Panc1 (cell line): ENCODE measurements at regions not wholly inside any gene's neighbourhood (a gene's known extent, or its start where the extent isn't known, plus 50 kb on each side); places are given as distances from the start of the nearest gene placed in this dataset.

Experiments used
- CTCF ChIP-seq: fragments of 450-650 bp; IDR thresholded peaks from 2 replicates; pipeline ENCODE4 v1.5.1; 2017; ENCODE audit warnings: mild to moderate bottlenecking
- POLR2AphosphoS5 ChIP-seq: IDR thresholded peaks from 2 replicates; pipeline ENCODE4 v1.6.1; 2012; ENCODE audit warnings: mild to moderate bottlenecking, low read depth, low read length, moderate library complexity
- SIN3A ChIP-seq: IDR thresholded peaks from 2 replicates; pipeline ENCODE4 v1.6.1; 2012; ENCODE audit warnings: low read depth, mild to moderate bottlenecking, low read length, moderate library complexity, borderline replicate concordance; ENCODE audit not compliant: insufficient read depth
- TCF7L2 ChIP-seq: IDR thresholded peaks from 2 replicates; pipeline ENCODE4 v1.6.1; 2011; ENCODE audit warnings: mild to moderate bottlenecking, low read depth, low read length, inconsistent platforms
- TF ChIP-seq, protein P1 (sequence below), 2 experiments: IDR thresholded peaks; 2 replicates each; pipeline ENCODE4 v1.6.1; 2011 to 2012; ENCODE audit warnings: low read depth in 2 of 2, control low read depth in 1 of 2, low read length in 1 of 2, mild to moderate bottlenecking in 1 of 2, moderate library complexity in 1 of 2; ENCODE audit not compliant: insufficient read depth in 1 of 2

DNA sequence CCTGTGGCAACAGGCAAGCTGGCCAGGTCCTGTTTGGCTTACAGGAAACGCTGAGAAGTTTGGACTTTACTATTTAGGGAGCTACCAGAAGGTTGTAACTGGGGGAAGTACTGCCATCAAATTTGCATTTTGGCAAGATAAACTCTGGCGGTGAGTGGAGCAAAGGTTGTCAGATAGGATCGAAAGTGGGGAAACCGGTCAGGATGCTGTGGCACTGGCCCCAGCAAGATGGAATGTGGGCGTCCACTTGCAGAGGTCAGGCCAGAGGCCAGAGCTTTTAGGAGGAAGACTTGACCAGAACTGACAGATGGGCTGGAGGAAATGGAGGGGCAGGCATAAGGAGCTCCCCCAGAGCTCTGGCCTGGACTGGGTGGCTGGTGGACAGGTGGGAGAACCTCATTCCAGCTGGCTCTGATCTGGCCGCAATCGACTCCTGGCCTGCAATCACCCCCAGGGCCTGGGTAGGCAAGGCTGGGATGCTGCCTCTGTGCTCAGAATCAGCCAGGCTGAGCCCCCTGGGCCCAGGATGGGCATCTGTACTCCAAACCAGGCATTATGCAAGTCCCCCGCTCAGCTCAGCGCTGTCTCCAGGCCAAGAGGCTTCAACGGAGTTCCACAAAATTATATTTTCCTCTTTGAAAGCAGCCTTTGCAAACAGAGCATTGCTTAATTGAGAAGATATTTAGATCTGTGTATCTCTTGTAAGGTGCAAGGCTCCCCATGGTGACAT lies 178.3 kb upstream of the NECTIN1 start:
- TF ChIP-seq, protein P1, sequence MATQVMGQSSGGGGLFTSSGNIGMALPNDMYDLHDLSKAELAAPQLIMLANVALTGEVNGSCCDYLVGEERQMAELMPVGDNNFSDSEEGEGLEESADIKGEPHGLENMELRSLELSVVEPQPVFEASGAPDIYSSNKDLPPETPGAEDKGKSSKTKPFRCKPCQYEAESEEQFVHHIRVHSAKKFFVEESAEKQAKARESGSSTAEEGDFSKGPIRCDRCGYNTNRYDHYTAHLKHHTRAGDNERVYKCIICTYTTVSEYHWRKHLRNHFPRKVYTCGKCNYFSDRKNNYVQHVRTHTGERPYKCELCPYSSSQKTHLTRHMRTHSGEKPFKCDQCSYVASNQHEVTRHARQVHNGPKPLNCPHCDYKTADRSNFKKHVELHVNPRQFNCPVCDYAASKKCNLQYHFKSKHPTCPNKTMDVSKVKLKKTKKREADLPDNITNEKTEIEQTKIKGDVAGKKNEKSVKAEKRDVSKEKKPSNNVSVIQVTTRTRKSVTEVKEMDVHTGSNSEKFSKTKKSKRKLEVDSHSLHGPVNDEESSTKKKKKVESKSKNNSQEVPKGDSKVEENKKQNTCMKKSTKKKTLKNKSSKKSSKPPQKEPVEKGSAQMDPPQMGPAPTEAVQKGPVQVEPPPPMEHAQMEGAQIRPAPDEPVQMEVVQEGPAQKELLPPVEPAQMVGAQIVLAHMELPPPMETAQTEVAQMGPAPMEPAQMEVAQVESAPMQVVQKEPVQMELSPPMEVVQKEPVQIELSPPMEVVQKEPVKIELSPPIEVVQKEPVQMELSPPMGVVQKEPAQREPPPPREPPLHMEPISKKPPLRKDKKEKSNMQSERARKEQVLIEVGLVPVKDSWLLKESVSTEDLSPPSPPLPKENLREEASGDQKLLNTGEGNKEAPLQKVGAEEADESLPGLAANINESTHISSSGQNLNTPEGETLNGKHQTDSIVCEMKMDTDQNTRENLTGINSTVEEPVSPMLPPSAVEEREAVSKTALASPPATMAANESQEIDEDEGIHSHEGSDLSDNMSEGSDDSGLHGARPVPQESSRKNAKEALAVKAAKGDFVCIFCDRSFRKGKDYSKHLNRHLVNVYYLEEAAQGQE (IDR thresholded peaks at IDR 0.05; ENCODE audit: insufficient read depth in 1 of 2, low read depth in 2 of 2, low read length in 1 of 2): no peak
- TF ChIP-seq CTCF: no peak
- no peak for TF ChIP-seq POLR2AphosphoS5
- TF ChIP-seq SIN3A: no peak
- no peak for TF ChIP-seq TCF7L2
